ENCODE measurements at regions not wholly inside any gene's neighbourhood (a gene's known extent, or its start where the extent isn't known, plus 50 kb on each side); places are given as distances from the start of the nearest gene placed in this dataset.

GRCh38 chr2:100216015-100216414 lies 73.6 kb upstream of the AFF3 start (continued):
- TF ChIP-seq ZBTB2 (CRISPR knock-in tag; IDR thresholded peaks at IDR 0.05; ENCODE audit: low read depth) (no peak), THAP9 (CRISPR knock-in tag; IDR thresholded peaks at IDR 0.05; ENCODE audit: borderline replicate concordance) (no peak), NCOR1 (IDR thresholded peaks at IDR 0.05; ENCODE audit: borderline replicate concordance, low read length) (no peak), ZNF329 (CRISPR knock-in tag; IDR thresholded peaks at IDR 0.05; ENCODE audit: low read depth) (no peak)

GRCh38 chr2:100215371-100215770 lies 73.0 kb upstream of the AFF3 start:
- Histone ChIP-seq H3K9me3 (ENCODE audit: low read length) (no peaks in the 10 kb centered on the region), H2AFZ (ENCODE audit: low read length) (no peak overlapping the region), H3K4me3 (replicated peaks in 1 of 3; ENCODE audit: insufficient read depth in 1 of 3, low read depth in 2 of 3, low read length in 3 of 3) (no peak overlapping the region), H3K4me1 (ENCODE audit: insufficient read depth, low read length) (peaks cover 17% of the 10 kb centered on the region), H3K27ac (ENCODE audit: extremely low read length, insufficient read depth, low read length) (no peak overlapping the region), H3K27me3 (ENCODE audit: control insufficient read depth in 1 of 2, insufficient read depth in 2 of 2, low read length in 2 of 2) (peaks cover 0 to 1% of the 10 kb centered on the region in 2 experiments; a peak in 1 of 5 replicates), H3K4me2 (ENCODE audit: low read depth, low read length) (no peak overlapping the region), H4K20me1 (ENCODE audit: insufficient read depth, low read length) (no peaks in the 10 kb centered on the region), H3K36me3 (replicated peaks in 1 of 2; ENCODE audit: control insufficient read depth in 1 of 2, insufficient read depth in 2 of 2, low read length in 2 of 2) (no peaks in the 10 kb centered on the region), H3K9ac (ENCODE audit: insufficient read depth, low read depth, low read length) (no peak overlapping the region), H3K79me2 (ENCODE audit: insufficient read depth, low read length) (no peaks in the 10 kb centered on the region)
- ChIA-PET CTCF (ENCODE audit: low intra/inter-chr PET ratio, low total read pairs) (no interaction called here), POLR2A (no interaction called here)
- FAIRE-seq (no peak), ATAC-seq (no peak), DNase-seq (ENCODE audit: low spot score) (no peak)
- TF ChIP-seq PRDM15 (CRISPR knock-in tag; IDR thresholded peaks at IDR 0.05) (no peak), HOXA3 (CRISPR knock-in tag; IDR thresholded peaks at IDR 0.05) (no peak), HNF4A (CRISPR knock-in tag; IDR thresholded peaks at IDR 0.05) (no peak), SNAPC5 (CRISPR knock-in tag; IDR thresholded peaks at IDR 0.05; ENCODE audit: borderline replicate concordance) (no peak), MIXL1 (CRISPR knock-in tag; IDR thresholded peaks at IDR 0.05) (no peak), FOXK2 (IDR thresholded peaks at IDR 0.05) (no peak), MAZ (IDR thresholded peaks at IDR 0.05; ENCODE audit: borderline replicate concordance, low read depth, low read length) (no peak), MAZ (CRISPR knock-in tag; IDR thresholded peaks at IDR 0.05; ENCODE audit: low read depth) (no peak), ZNF768 (CRISPR knock-in tag; IDR thresholded peaks at IDR 0.05) (no peak), GTF2F1 (IDR thresholded peaks at IDR 0.05; ENCODE audit: low read length) (no peak), PBX3 (CRISPR knock-in tag; IDR thresholded peaks at IDR 0.05; ENCODE audit: borderline replicate concordance) (no peak)
- in situ Hi-C loops (cut with HindIII; ENCODE audit: extremely low pct_ligation_motif_present, low pct_unique_long_range_greater_than_20kb): no loop called here
- 53% methylated on average over 4 of the region's 6 CpGs for WGBS (ENCODE audit: low lambda C conversion rate)
- intact Hi-C loops (cut with micrococcal nuclease; ENCODE audit: unreplicated experiment): no loop called here
- no TSS peak for BruUV-seq (replicated peaks)

Measured in HepG2 (cell line).